Testis (tissue), 2 donors: ENCODE measurements at regions not wholly inside any gene's neighbourhood (a gene's known extent, or its start where the extent isn't known, plus 50 kb on each side); places are given as distances from the start of the nearest gene placed in this dataset.

ENCODE experiments used
- DNase-seq: peaks from one replicate; pipeline ENCODE4 v3.0.0-alpha.2; 2019
- H3K27ac ChIP-seq, 2 donors: fragments of 200-600 bp; sonication (generic); one replicate each; pipeline ENCODE4 v1.5.1; 2019
- H3K27me3 ChIP-seq: fragments of 200-600 bp; sonication (generic); one replicate; pipeline ENCODE4 v1.5.1; 2019
- H3K36me3 ChIP-seq: fragments of 200-600 bp; sonication (generic); one replicate; pipeline ENCODE4 v1.5.1; 2017; ENCODE audit warnings: low read depth; ENCODE audit errors: missing control alignments
- H3K4me1 ChIP-seq: fragments of 200-600 bp; sonication (generic); one replicate; pipeline ENCODE4 v1.5.1; 2019
- H3K4me3 ChIP-seq, 2 donors: fragments of 200-600 bp; sonication (generic); one replicate each; pipeline ENCODE4 v1.5.1; 2017 to 2019
- H3K9me3 ChIP-seq: fragments of 200-600 bp; sonication (generic); one replicate; pipeline ENCODE4 v1.5.1; 2017
- CTCF ChIP-seq, 3 experiments: fragments of 450-650 bp in 2 of 3; fragments of 200-600 bp in 1 of 3; sonication (generic) in 1 of 3; IDR thresholded peaks; one replicate each; pipeline ENCODE4 v1.5.1; 2016 to 2019; ENCODE audit warnings: antibody characterized with exemption in 3 of 3, mild to moderate bottlenecking in 2 of 3, moderate library complexity in 1 of 3
- POLR2A ChIP-seq: fragments of 450-650 bp; IDR thresholded peaks from one replicate; pipeline ENCODE4 v1.6.1; 2017; ENCODE audit warnings: antibody characterized with exemption, mild to moderate bottlenecking, moderate library complexity
- WGBS, 2 donors: methylation state at CpG; one replicate each; pipeline ENCODE4 v1.1.5; 2018; 5-methylcytosine and 5-hydroxymethylcytosine counted together
- intact Hi-C: fragments of 100-400 bp; cut with DNase I; formaldehyde crosslinking; loops from one replicate; pipeline ENCODE4 v1.15.1; 2023; ENCODE audit warnings: low total_unique reads

- DNase-seq: no peak
- Histone ChIP-seq H3K27ac (no peak overlapping the region), H3K4me1 (no peaks in the 10 kb centered on the region), H3K27me3 (no peaks in the 10 kb centered on the region), H3K36me3 (no peaks in the 10 kb centered on the region), H3K4me3 (no peak overlapping the region), H3K9me3 (no peaks in the 10 kb centered on the region)
- intact Hi-C loops: no loop called here
- no peak for TF ChIP-seq CTCF (IDR thresholded peaks at IDR 0.05)
- no peak for TF ChIP-seq POLR2A
- WGBS, 2 donors: 90 to 96% methylated on average over 2 of the region's 2 CpGs
Observed at GRCh38 chr5:136724161-136724560, 358.8 kb upstream of the TRPC7 start.

GRCh38 chr5:136722581-136722980 is 357.2 kb upstream of the TRPC7 start:
- no peaks in the 10 kb centered on the region for H3K36me3 ChIP-seq
- no peak for DNase-seq
- WGBS, 2 donors: 90 to 94% methylated on average over 1 of the region's 1 CpG
- no peak overlapping the region for H3K4me3 ChIP-seq
- no peaks in the 10 kb centered on the region for H3K4me1 ChIP-seq
- no peak overlapping the region for H3K27ac ChIP-seq
- no peak for TF ChIP-seq CTCF (IDR thresholded peaks at IDR 0.05)
- TF ChIP-seq POLR2A: no peak
- no peaks in the 10 kb centered on the region for H3K27me3 ChIP-seq
- intact Hi-C loops: no loop called here
- no peaks in the 10 kb centered on the region for H3K9me3 ChIP-seq

GRCh38 chr5:136722086-136722485 is 356.7 kb upstream of the TRPC7 start:
- intact Hi-C loops: no loop called here
- no peak for DNase-seq
- Histone ChIP-seq H3K36me3 (no peaks in the 10 kb centered on the region), H3K27ac (no peak overlapping the region), H3K27me3 (no peaks in the 10 kb centered on the region), H3K4me1 (no peaks in the 10 kb centered on the region), H3K9me3 (no peaks in the 10 kb centered on the region), H3K4me3 (no peak overlapping the region)
- WGBS, 2 donors: 83 to 91% methylated on average over 4 of the region's 4 CpGs
- TF ChIP-seq POLR2A: no peak
- TF ChIP-seq CTCF (IDR thresholded peaks at IDR 0.05): no peak

- TF ChIP-seq POLR2A (no peak), CTCF (IDR thresholded peaks at IDR 0.05) (no peak)
- Histone ChIP-seq H3K9me3 (no peaks in the 10 kb centered on the region), H3K36me3 (no peaks in the 10 kb centered on the region), H3K27ac (no peak overlapping the region), H3K4me3 (no peak overlapping the region), H3K27me3 (no peaks in the 10 kb centered on the region), H3K4me1 (no peaks in the 10 kb centered on the region)
- intact Hi-C loops: no loop called here
- WGBS, 2 donors: 74 to 82% methylated on average over 2 of the region's 2 CpGs
- DNase-seq: no peak
Observed at GRCh38 chr5:136720674-136721073, 355.3 kb upstream of the TRPC7 start.

- Histone ChIP-seq H3K36me3 (no peaks in the 10 kb centered on the region), H3K4me3 (no peak overlapping the region), H3K27me3 (no peaks in the 10 kb centered on the region), H3K9me3 (no peaks in the 10 kb centered on the region), H3K4me1 (no peaks in the 10 kb centered on the region), H3K27ac (no peak overlapping the region)
- intact Hi-C loops: no loop called here
- no peak for DNase-seq
- TF ChIP-seq CTCF (IDR thresholded peaks at IDR 0.05) (no peak), POLR2A (no peak)
Observed at GRCh38 chr5:136717917-136718316, 352.6 kb upstream of the TRPC7 start.
